ENCODE measurements at regions not wholly inside any gene's neighbourhood (a gene's known extent, or its start where the extent isn't known, plus 50 kb on each side); places are given as distances from the start of the nearest gene placed in this dataset.
"Not testable (repeated sequence)": the region's sequence is repeated elsewhere in the genome, so short reads cannot be mapped to it uniquely, and the experiment has no call there.

DNA sequence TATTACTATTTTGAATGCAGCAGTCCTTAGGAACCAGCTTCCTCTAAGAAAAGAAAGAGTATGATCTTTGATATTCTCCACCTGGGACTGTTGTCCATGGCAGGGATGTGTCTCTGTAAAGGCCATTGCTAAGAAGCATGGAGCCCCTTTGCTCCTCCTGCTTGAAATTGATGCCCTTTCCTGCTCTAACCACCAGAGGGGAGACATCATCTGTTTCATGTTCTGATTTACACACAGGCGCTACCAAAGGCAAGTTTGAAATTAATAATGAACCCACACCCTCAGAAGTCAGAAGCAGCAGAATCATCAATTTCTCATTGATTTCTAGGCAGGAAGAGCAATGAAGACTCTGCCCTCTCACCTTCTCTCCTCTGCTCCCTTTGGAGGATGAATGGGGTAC is 253.8 kb downstream of the RMST start:
- no peak for DNase-seq

- not testable (repeated sequence) for DNase-seq
These were observed 261.2 kb downstream of the RMST start for GRCh38 chr12:97723801-97724200.

DNA sequence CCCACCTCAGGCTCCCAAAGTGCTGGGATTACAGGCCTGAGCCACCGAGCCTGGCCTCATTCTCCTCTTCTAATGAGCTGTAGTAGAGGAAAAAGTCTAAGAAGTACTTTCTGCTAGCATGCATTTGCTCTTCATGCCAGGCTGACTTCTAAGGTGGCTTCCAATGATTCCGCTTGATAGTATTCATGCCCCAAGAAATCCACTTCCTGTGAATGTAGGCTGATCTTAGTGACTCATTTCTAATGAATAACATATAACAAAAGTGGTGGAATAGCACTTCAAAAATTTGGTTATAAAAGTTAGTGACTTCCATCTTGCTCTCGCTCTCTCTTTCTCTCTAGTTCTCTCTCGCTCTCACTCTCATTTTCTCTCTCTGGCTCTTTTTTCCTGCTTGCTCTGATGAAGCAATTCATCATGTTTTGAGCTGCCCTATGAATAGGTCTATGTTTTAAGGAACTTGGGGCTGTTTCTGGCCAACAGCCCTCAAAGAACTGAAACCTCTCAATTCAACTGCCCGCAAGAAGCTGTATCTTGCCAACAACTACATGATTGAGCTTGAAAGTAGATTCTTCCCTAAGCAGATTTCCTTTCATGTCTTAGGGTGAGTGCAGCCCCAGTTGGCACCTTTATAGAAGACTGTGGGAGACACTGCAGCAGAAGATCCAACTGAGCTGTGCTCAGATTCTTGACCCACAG is 282.9 kb downstream of the RMST start:
- DNase-seq, result no peak

DNA sequence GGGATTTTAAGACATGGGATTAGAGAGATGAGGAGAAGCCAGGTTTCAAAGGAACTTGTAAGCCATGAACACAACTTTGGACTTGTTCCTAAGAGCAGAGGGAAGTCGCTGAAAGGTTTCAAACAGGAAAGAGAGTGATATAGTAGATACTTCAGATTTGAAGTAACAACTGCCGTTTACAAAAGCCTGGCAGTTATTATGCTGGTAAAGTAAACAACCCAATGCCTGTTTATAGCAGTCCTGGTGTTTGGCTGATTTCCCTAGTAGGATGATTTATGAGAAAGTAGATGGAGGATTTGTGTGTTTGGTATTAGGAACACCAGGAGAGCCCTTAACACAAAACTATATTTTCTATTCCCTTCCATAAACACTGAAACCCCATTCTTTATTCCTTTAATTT is 285.7 kb downstream of the RMST start:
- DNase-seq, result no peak

DNA sequence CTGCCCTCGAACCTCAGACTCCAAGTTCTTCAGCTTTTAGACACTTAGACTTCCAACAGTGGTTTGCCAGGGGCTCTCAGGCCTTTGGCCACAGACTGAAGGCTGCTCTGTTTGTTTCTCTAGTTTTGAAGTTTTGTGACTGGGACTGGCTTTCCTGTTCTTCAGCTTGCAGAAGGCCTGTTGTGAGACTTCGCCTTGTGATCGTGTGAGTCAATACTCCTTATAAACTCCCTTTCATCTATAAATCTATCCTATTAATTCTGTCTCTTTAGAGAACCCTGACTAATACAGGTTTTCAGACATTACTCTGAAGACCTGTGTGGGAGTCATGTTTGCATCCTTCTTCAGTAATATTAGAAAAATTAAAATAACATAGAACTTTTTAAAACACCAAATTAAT is 289.1 kb downstream of the RMST start:
- DNase-seq, result no peak

DNA sequence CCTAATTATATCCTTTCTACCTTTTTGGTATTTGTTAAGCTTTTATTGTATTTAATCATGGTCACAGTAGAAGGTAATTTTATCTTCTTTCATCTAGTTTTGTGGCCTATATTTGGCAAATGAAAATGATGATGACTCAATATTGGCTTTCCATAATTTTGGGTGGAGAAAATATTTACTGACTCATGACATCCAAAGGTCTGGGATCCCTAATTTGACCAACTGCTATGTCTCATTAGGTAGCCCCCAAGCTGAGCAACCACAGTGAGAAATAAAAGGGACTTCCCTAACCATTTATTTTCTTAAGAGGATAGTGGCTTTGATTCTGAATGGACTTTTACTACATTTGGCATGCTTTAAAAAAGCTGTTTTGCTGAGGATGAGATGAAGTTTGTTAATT is 289.5 kb downstream of the RMST start:
- no peak for DNase-seq

DNA sequence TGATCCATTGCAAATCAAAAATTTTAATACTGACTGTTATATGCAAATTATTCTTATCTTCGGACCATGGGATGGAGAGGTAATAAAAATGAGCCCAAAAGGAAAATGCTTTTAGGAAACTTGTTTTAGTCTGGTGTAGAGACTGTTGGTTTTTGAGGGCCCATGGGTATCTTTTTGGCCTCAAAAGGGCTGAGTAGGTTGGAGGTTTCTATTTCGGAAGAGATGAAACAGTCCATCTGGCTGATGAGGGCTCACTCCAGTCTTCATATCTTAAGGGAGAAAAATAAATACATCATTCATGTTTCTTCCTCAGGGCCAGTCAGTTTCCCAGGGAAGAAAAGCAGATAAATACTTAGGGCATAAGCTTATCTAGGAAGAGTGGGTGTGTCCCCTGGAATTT is 290.7 kb downstream of the RMST start:
- DNase-seq, result no peak

- DNase-seq, result no peak
These were observed 291.7 kb downstream of the RMST start for GRCh38 chr12:97754306-97754705.

DNA sequence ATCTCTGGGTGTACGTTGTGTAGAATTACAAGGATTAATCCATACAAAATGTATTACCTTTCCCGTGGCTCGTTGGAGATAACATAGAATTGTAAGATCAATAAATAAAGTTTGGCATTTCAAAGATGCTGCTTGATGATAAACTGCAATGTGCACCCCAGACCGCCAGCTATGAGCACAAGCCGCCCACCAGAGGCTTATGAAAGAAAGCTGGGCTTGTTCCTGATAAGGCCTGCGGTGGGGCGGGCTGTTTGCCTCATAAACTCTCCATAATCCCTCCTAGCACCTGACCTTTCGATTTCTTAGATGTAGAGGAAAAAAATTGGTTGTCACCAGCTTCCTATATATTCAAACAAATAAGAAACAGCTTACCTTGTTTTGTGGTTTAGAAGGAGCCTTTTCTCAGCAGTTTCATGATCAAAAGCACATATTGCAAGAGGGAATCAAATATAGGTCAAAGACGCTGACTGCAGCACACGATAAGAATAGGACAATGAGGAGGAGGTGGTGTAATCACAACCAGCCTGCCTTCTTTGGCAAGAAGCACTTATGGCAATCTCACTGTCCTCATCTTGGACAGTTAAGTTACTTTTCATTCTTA is 293.6 kb downstream of the RMST start:
- DNase-seq, result no peak

- no peak for DNase-seq
These were observed 294.1 kb downstream of the RMST start for GRCh38 chr12:97756741-97757140.

DNA sequence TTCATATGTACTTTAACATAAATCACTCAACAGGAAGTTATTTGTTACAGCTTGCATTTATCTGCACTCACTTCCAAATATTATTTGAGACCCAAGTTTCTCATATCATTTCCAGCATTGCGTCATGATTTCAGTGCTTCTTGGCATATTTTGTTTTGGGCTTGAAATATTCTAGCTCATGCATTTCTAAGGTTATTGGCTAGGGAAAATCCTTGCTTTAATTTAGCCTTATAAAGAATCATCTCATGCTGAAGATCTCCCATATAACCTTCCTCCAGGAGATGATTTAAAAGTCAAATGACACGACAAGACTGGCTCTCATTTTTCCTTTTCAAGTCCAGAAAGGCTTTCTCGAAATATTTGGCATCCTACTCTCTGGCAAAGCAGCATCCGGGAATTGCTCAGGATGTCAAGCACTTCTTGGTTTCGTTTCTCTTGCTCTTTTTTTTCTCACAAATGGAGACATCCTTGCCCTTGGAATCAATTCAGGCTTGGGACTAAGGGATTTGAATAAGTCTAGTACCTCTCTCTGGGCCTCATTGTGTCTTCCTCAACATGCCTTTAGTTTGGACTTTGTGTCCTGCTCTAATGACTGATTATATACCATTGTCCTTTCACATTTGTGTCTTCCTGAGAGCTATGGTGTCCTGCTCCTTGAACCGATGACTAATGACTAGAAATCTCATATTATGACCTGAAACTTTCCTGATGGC is 295.0 kb downstream of the RMST start:
- DNase-seq, result no peak

DNA sequence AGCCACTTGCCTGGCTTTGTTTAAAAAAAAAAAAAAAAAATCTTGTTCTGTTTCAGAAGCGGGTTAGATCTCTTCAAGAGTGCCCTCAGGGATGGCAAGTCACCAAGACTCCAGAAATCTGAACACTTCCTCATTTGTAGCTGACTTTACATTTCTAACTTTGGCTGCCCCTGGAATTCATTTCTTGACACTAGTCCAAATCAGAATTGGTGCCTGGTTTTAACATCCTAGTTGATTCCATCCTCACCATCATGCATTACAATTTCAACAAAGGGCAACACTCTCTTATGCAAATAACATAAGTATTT is 295.5 kb downstream of the RMST start:
- no peak for DNase-seq

GRCh38 chr12:97758586-97758985 is 296.0 kb downstream of the RMST start:
- no peak for DNase-seq

DNA sequence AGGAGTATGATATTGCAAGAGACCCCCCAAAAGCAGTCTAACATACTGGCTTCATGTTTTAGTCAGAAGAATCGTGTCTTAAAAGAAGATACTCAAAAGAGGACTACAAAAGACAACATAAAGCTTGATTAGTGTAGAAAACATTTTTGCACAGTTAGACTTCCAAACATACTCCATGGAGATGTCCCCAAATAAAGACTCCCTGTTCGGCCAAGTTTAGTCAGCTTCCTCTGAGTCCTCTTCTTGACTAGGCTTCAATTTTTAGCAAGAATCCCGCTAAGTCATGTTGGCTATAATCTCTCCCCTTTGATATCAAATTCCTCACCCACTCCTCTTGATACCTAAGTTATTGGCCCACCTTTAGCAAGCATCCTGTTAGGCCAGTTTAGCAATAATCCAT is 298.0 kb downstream of the RMST start:
- DNase-seq, result no peak

DNA sequence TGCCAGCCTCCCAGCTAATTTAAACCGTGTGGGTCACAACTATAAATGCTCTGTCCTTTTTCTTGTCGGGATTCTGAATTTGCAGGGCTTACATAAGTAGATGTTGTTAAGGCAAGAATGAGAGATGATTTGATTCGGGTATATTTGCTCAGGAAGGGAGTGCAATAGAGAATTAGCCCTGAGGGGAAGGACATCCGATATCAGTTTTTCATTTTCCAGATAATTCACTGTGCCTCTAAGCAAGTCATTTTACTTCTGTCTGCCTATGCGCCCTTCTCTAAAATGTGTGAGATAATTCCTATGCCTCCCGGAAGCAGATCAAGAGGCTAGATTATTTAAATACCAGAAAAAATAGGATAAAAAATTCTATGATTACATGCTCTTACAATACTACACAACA is 300.5 kb downstream of the RMST start:
- DNase-seq, result no peak

GRCh38 chr12:97764700-97765099 is 302.1 kb downstream of the RMST start:
- DNase-seq, result no peak

DNA sequence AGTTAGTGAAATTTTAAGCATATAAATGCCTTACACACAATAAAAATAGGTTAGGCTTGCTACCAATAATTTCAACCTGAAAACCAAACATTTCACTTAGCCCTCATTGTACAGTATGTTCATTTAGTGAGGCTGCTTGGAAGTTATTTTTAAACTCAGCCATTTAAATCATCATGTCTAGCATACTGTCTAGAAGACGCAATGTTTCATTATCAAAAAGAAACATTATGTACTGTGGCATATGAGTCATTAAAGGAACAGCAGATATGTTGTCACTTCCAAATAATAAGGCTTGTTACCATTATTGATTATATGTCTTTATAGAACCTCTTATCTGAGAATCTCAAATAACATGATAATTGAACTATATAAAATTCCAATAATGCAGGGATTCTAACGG is 304.7 kb downstream of the RMST start:
- DNase-seq, result no peak

DNA sequence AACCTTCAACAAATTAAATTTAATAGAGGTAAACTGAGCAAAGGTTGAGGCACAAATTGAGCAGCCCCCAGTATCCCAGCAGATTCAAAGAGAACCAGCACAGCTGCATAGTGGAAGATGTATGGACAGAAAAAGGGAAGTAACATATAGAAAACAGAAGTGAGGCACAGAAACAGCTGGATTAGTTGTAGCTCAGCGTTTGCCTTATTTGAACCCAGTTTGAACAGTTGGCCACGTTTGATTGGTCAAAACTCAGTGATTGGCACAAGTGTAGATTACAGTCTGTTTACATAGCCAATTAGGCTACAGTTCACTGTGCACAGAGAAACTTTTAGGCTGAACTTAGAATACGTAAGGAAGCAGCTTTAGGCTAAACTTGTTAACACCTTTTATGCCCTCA is 315.5 kb downstream of the RMST start:
- no peak for DNase-seq

- DNase-seq, result no peak
These were observed 318.7 kb downstream of the RMST start for GRCh38 chr12:97781342-97781741.

GRCh38 chr12:97784904-97785303 is 322.3 kb downstream of the RMST start:
- DNase-seq, result no peak

DNA sequence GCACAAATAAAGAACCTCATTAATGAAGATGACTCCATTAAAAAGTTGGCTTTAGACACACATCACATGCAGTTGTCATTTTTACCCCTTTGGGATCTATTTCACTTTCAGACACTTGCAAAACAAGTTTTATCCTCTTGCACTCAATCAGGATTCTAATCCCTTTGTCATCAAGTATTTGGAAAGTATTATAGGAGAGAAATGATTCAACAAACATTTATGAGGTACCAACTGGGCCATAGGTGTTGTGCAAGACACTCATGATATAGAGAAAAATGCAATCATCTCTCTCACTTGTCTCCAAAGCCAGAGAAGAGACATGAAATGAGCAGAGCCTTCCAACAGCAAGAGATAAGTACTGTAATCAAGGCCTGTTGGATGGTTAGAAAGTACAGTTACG is 327.7 kb downstream of the RMST start:
- no peak for DNase-seq

GRCh38 chr12:97797473-97797872 is 334.9 kb downstream of the RMST start:
- no peak for DNase-seq

GRCh38 chr12:97800561-97800960 is 338.0 kb downstream of the RMST start:
- no peak for DNase-seq

DNA sequence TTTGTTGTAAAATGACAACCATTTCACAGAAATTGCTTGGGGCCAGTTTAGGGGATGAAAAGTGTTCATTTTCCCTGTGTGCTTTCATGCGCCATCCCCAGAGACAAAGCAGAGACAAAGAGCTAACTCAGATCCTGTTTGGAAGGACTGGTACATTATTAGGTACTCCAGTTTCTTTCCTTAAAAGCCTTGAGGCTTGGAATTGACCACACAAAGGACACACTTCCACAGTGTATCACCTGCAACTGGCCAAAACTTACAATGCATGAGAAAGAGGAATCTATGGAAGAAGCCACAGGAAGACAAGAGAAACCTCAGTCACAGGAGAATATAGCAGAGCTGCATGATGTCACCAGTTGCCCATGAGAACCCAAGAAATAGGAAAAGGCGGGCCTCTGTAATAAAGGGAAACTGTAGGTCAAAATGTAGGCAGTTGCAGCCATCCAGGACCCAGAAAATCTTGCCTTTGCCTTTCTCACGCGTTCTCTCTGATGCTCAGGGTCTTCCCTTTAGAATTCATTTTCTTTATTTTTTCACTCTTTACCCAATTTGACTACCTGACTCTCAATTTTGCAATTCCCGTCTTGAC is 339.0 kb downstream of the RMST start:
- no peak for DNase-seq

All from CD4-positive, alpha-beta T cell treated with Interleukin-12 subunit alpha and Interleukin-12 subunit beta, for 1 hour (primary cell).